ENCODE measurements at regions not wholly inside any gene's neighbourhood (a gene's known extent, or its start where the extent isn't known, plus 50 kb on each side); places are given as distances from the start of the nearest gene placed in this dataset.

DNA sequence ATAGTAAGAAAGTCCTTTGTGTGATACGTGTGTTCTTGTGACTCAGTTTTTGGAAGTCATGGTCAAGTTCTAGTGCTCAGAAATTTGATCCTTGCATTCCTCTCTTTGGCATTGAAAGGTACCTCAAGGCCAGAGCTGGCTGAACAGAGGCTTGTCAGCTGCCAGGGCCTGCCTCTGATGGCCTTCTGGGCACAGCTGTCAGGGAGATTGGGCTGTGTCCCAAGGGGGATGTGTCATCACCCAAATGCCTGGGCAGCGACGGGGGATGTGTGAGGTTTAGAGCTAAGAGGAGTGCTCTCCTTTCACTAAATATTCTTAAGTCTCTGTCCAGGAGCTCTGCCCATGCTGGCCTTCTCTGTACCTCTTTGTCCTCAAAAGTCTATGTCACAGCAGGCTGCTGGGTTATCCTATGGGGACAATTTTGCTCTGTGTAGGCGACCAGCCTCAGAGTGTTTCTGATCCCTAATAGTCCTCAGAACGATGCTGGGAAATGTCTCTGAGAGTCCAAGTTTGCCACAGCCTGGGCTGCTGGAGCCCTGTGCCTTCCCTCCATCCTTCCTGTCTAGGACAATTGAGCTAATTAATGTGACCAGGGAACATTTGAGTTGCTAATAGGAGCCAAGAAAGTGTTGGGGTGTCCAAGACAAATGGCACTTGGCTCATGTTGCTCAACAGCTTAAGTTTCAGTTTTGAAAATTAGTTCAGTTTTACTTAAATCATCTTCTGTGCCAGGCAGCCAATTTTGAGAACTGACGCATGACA is 115.4 kb upstream of the ZNF521 start:
- TF ChIP-seq, protein P1, sequence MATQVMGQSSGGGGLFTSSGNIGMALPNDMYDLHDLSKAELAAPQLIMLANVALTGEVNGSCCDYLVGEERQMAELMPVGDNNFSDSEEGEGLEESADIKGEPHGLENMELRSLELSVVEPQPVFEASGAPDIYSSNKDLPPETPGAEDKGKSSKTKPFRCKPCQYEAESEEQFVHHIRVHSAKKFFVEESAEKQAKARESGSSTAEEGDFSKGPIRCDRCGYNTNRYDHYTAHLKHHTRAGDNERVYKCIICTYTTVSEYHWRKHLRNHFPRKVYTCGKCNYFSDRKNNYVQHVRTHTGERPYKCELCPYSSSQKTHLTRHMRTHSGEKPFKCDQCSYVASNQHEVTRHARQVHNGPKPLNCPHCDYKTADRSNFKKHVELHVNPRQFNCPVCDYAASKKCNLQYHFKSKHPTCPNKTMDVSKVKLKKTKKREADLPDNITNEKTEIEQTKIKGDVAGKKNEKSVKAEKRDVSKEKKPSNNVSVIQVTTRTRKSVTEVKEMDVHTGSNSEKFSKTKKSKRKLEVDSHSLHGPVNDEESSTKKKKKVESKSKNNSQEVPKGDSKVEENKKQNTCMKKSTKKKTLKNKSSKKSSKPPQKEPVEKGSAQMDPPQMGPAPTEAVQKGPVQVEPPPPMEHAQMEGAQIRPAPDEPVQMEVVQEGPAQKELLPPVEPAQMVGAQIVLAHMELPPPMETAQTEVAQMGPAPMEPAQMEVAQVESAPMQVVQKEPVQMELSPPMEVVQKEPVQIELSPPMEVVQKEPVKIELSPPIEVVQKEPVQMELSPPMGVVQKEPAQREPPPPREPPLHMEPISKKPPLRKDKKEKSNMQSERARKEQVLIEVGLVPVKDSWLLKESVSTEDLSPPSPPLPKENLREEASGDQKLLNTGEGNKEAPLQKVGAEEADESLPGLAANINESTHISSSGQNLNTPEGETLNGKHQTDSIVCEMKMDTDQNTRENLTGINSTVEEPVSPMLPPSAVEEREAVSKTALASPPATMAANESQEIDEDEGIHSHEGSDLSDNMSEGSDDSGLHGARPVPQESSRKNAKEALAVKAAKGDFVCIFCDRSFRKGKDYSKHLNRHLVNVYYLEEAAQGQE (IDR thresholded peaks at IDR 0.05; ENCODE audit: low read depth), result no peak
- TF ChIP-seq, protein P2, sequence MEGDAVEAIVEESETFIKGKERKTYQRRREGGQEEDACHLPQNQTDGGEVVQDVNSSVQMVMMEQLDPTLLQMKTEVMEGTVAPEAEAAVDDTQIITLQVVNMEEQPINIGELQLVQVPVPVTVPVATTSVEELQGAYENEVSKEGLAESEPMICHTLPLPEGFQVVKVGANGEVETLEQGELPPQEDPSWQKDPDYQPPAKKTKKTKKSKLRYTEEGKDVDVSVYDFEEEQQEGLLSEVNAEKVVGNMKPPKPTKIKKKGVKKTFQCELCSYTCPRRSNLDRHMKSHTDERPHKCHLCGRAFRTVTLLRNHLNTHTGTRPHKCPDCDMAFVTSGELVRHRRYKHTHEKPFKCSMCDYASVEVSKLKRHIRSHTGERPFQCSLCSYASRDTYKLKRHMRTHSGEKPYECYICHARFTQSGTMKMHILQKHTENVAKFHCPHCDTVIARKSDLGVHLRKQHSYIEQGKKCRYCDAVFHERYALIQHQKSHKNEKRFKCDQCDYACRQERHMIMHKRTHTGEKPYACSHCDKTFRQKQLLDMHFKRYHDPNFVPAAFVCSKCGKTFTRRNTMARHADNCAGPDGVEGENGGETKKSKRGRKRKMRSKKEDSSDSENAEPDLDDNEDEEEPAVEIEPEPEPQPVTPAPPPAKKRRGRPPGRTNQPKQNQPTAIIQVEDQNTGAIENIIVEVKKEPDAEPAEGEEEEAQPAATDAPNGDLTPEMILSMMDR (IDR thresholded peaks at IDR 0.05 in 2 of 3, conservative IDR thresholded peaks at IDR 0.05 in 1 of 3; ENCODE audit: borderline replicate concordance in 1 of 3, insufficient read depth in 1 of 3, low read depth in 2 of 3, low read length in 2 of 3), result no peak
- no peak for TF ChIP-seq POLR2A (IDR thresholded peaks at IDR 0.05; ENCODE audit: borderline replicate concordance, extremely low read depth, insufficient read depth, insufficient read length)
- no peak for TF ChIP-seq EGR1 (IDR thresholded peaks at IDR 0.05; ENCODE audit: low read depth)
- TF ChIP-seq ZNF274 (IDR thresholded peaks at IDR 0.05; ENCODE audit: low read depth, low read length), result no peak
- TF ChIP-seq POLR2AphosphoS5 (IDR thresholded peaks at IDR 0.05; ENCODE audit: low read depth, low read length), result no peak
- TF ChIP-seq, protein P3, sequence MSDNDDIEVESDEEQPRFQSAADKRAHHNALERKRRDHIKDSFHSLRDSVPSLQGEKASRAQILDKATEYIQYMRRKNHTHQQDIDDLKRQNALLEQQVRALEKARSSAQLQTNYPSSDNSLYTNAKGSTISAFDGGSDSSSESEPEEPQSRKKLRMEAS (IDR thresholded peaks at IDR 0.05), result no peak

Measured in HCT116 (cell line).